HG03196 (cell line): ENCODE measurements at regions not wholly inside any gene's neighbourhood (a gene's known extent, or its start where the extent isn't known, plus 50 kb on each side); places are given as distances from the start of the nearest gene placed in this dataset.
"Not testable (repeated sequence)": the region's sequence is repeated elsewhere in the genome, so short reads cannot be mapped to it uniquely, and the experiment has no call there.

Source experiments
- ATAC-seq: cut with Tn5 transposase; IDR thresholded peaks from one replicate; pipeline ENCODE4 v1.9.1; 2021; ENCODE audit not compliant: unreplicated experiment

- ATAC-seq, result no peak
Measured at GRCh38 chr1:34366875-34367624, 190.3 kb downstream of the C1orf94 start.

GRCh38 chr1:34367954-34368353, 191.2 kb downstream of the C1orf94 start:
- no peak for ATAC-seq

GRCh38 chr1:34369701-34370455, 193.2 kb downstream of the C1orf94 start:
- ATAC-seq, result no peak

- ATAC-seq, result no peak
Measured at GRCh38 chr1:34370748-34371147, 194.0 kb downstream of the C1orf94 start.

GRCh38 chr1:34371179-34371578, 194.5 kb downstream of the C1orf94 start:
- ATAC-seq, result not testable (repeated sequence)

GRCh38 chr1:34371829-34372532, 195.3 kb downstream of the C1orf94 start:
- ATAC-seq, result no peak

- ATAC-seq, result no peak
Measured at GRCh38 chr1:34372891-34373290, 196.2 kb downstream of the C1orf94 start.

GRCh38 chr1:34373912-34374311, 197.2 kb downstream of the C1orf94 start:
- ATAC-seq, result no peak

GRCh38 chr1:34376531-34376930, 199.8 kb downstream of the C1orf94 start:
- no peak for ATAC-seq

- ATAC-seq, result no peak
Measured at GRCh38 chr1:34378968-34379856, 202.5 kb downstream of the C1orf94 start.

GRCh38 chr1:34379911-34380310, 203.2 kb downstream of the C1orf94 start:
- no peak for ATAC-seq

- no peak for ATAC-seq
Measured at GRCh38 chr1:34380526-34381124, 203.9 kb downstream of the C1orf94 start.

- ATAC-seq, result no peak
Measured at GRCh38 chr1:34389974-34390373, 213.3 kb downstream of the C1orf94 start.

GRCh38 chr1:34396042-34396441, 219.3 kb downstream of the C1orf94 start:
- ATAC-seq, result no peak

- ATAC-seq, result no peak
Measured at GRCh38 chr1:34398241-34398915, 221.7 kb downstream of the C1orf94 start.

- ATAC-seq, result no peak
Measured at GRCh38 chr1:34398916-34399275, 222.2 kb downstream of the C1orf94 start.

GRCh38 chr1:34400675-34401074, 224.0 kb downstream of the C1orf94 start:
- no peak for ATAC-seq

- ATAC-seq, result no peak
Measured at GRCh38 chr1:34403156-34403555, 226.4 kb downstream of the C1orf94 start.

GRCh38 chr1:34404804-34405203, 228.1 kb downstream of the C1orf94 start:
- ATAC-seq, result no peak
